ENCODE measurements at regions not wholly inside any gene's neighbourhood (a gene's known extent, or its start where the extent isn't known, plus 50 kb on each side); places are given as distances from the start of the nearest gene placed in this dataset.

- DNase-seq (ENCODE audit: low read depth in 2 of 3, low spot score in 2 of 3), result no peak
Measured at GRCh38 chr11:70486731-70487130, 88.4 kb downstream of the CTTN start.

- DNase-seq (ENCODE audit: low read depth in 2 of 3, low spot score in 2 of 3), result no peak
Measured at GRCh38 chr11:70487160-70487559, 88.8 kb downstream of the CTTN start.

- DNase-seq (ENCODE audit: low read depth in 2 of 3, low spot score in 2 of 3), result peak in 2 of 3 donors; percentile 28 to 67
Measured at GRCh38 chr11:70487756-70488155, 89.4 kb downstream of the CTTN start.

- DNase-seq (ENCODE audit: low read depth in 2 of 3, low spot score in 2 of 3), result no peak
Measured at GRCh38 chr11:70488171-70488703, 89.9 kb downstream of the CTTN start.

- DNase-seq (ENCODE audit: low read depth in 2 of 3, low spot score in 2 of 3), result no peak
Measured at GRCh38 chr11:70489276-70489675, 90.9 kb downstream of the CTTN start.

GRCh38 chr11:70490208-70490607, 91.9 kb downstream of the CTTN start:
- no peak for DNase-seq (ENCODE audit: low read depth in 2 of 3, low spot score in 2 of 3)

GRCh38 chr11:70490723-70491558, 92.6 kb downstream of the CTTN start:
- no peak for DNase-seq (ENCODE audit: low read depth in 2 of 3, low spot score in 2 of 3)

GRCh38 chr11:70491696-70492472, 93.6 kb downstream of the CTTN start:
- DNase-seq (ENCODE audit: low read depth in 2 of 3, low spot score in 2 of 3), result no peak

- DNase-seq (ENCODE audit: low read depth in 2 of 3, low spot score in 2 of 3), result no peak
Measured at GRCh38 chr11:70493089-70493474, 94.8 kb downstream of the CTTN start.

- DNase-seq (ENCODE audit: low read depth in 2 of 3, low spot score in 2 of 3), result no peak
Measured at GRCh38 chr11:70493891-70494290, 95.6 kb downstream of the CTTN start.

- no peak for DNase-seq (ENCODE audit: low read depth in 2 of 3, low spot score in 2 of 3)
Measured at GRCh38 chr11:70494559-70495350, 96.4 kb downstream of the CTTN start.

GRCh38 chr11:70495351-70496310, 97.3 kb downstream of the CTTN start:
- no peak for DNase-seq (ENCODE audit: low read depth in 2 of 3, low spot score in 2 of 3)

- no peak for DNase-seq (ENCODE audit: low read depth in 2 of 3, low spot score in 2 of 3)
Measured at GRCh38 chr11:70496591-70497535, 98.5 kb downstream of the CTTN start.

GRCh38 chr11:70497536-70498075, 99.3 kb downstream of the CTTN start:
- no peak for DNase-seq (ENCODE audit: low read depth in 2 of 3, low spot score in 2 of 3)

GRCh38 chr11:70498171-70498571, 99.8 kb downstream of the CTTN start:
- no peak for DNase-seq (ENCODE audit: low read depth in 2 of 3, low spot score in 2 of 3)

GRCh38 chr11:70498976-70499801, 100.9 kb downstream of the CTTN start:
- no peak for DNase-seq (ENCODE audit: low read depth in 2 of 3, low spot score in 2 of 3)

- no peak for DNase-seq (ENCODE audit: low read depth in 2 of 3, low spot score in 2 of 3)
Measured at GRCh38 chr11:70500076-70500847, 101.9 kb downstream of the CTTN start.

All from hematopoietic multipotent progenitor cell (in vitro differentiated cells).